Activated CD8-positive, alpha-beta memory T cell treated with anti-CD3 and anti-CD28 coated beads, Interleukin-2, amount 10 ng/mL, durations not matched to agents 7 days and 5 days (primary cell): ENCODE measurements at regions not wholly inside any gene's neighbourhood (a gene's known extent, or its start where the extent isn't known, plus 50 kb on each side); places are given as distances from the start of the nearest gene placed in this dataset.

Experiments used
- ATAC-seq: fragments of 150-1000 bp; cut with Tn5 transposase; one replicate; pipeline ENCODE4 v1.10.0; 2021; ENCODE audit warnings: moderate library complexity
- CTCF ChIA-PET: fragments of 350-600 bp; sonication (Branson Sonifier 250); formaldehyde crosslinking; loops from one replicate; lab custom pipeline; 2021; ENCODE audit warnings: antibody characterized with exemption; lab: Charles Lee
- DNase-seq: peaks from one replicate; pipeline ENCODE4 v3.0.0-alpha.2; 2020
- H3K27ac Mint-ChIP-seq: one replicate; pipeline ENCODE4 v1.8.0; 2021; ENCODE audit warnings: mild to moderate bottlenecking, mixed read lengths
- H3K27me3 Mint-ChIP-seq: one replicate; pipeline ENCODE4 v1.8.0; 2021; ENCODE audit warnings: mixed read lengths
- H3K36me3 Mint-ChIP-seq: one replicate; pipeline ENCODE4 v1.8.0; 2021; ENCODE audit warnings: mild to moderate bottlenecking, mixed read lengths
- H3K4me1 Mint-ChIP-seq: one replicate; pipeline ENCODE4 v1.8.0; 2021; ENCODE audit warnings: mixed read lengths
- H3K4me3 Mint-ChIP-seq: one replicate; pipeline ENCODE4 v1.8.0; 2021; ENCODE audit warnings: mild to moderate bottlenecking, moderate library complexity, mixed read lengths
- H3K9me3 Mint-ChIP-seq: one replicate; pipeline ENCODE4 v1.8.0; 2022; ENCODE audit warnings: low read depth, mixed read lengths

GRCh38 chr17:33583518-33584417 lies 290.7 kb upstream of the ASIC2 start:
- H3K27me3 Mint-ChIP-seq = peaks cover 8% of the 10 kb centered on the region
- CTCF ChIA-PET = no interaction called here
- H3K27ac Mint-ChIP-seq = no peak overlapping the region

GRCh38 chr17:33593991-33594390 lies 300.9 kb upstream of the ASIC2 start:
- ATAC-seq = no peak

More at GRCh38 chr17:33583518-33584417, 290.7 kb upstream of the ASIC2 start:
- DNase-seq (no peak), ATAC-seq (no peak)
- no peak overlapping the region for H3K4me3 Mint-ChIP-seq
- H3K36me3 Mint-ChIP-seq = no peaks in the 10 kb centered on the region
- H3K4me1 Mint-ChIP-seq = no peaks in the 10 kb centered on the region
- H3K9me3 Mint-ChIP-seq = no peaks in the 10 kb centered on the region

GRCh38 chr17:33595828-33596227 lies 302.7 kb upstream of the ASIC2 start:
- ATAC-seq (no peak), DNase-seq (no peak)
- CTCF ChIA-PET = no interaction called here
- H3K9me3 Mint-ChIP-seq = no peaks in the 10 kb centered on the region
- no peak overlapping the region for H3K27ac Mint-ChIP-seq
- no peaks in the 10 kb centered on the region for H3K36me3 Mint-ChIP-seq
- no peak overlapping the region for H3K4me3 Mint-ChIP-seq
- H3K27me3 Mint-ChIP-seq = peaks cover 9% of the 10 kb centered on the region
- no peaks in the 10 kb centered on the region for H3K4me1 Mint-ChIP-seq

More at GRCh38 chr17:33593991-33594390, 300.9 kb upstream of the ASIC2 start:
- no peaks in the 10 kb centered on the region for H3K4me1 Mint-ChIP-seq
- H3K36me3 Mint-ChIP-seq = no peaks in the 10 kb centered on the region
- no peak for DNase-seq
- H3K27me3 Mint-ChIP-seq = peaks cover 9% of the 10 kb centered on the region
- H3K9me3 Mint-ChIP-seq = no peaks in the 10 kb centered on the region
- H3K4me3 Mint-ChIP-seq = no peak overlapping the region
- CTCF ChIA-PET = no interaction called here
- no peak overlapping the region for H3K27ac Mint-ChIP-seq

- CTCF ChIA-PET = no interaction called here
These were observed 303.8 kb upstream of the ASIC2 start for GRCh38 chr17:33596899-33597298.

GRCh38 chr17:33598797-33599196 lies 305.7 kb upstream of the ASIC2 start:
- H3K9me3 Mint-ChIP-seq = no peaks in the 10 kb centered on the region
- ATAC-seq = no peak
- no peaks in the 10 kb centered on the region for H3K36me3 Mint-ChIP-seq
- no peak for DNase-seq
- H3K27ac Mint-ChIP-seq = no peak overlapping the region
- peaks cover 5% of the 10 kb centered on the region for H3K27me3 Mint-ChIP-seq
- H3K4me1 Mint-ChIP-seq = no peaks in the 10 kb centered on the region
- CTCF ChIA-PET = no interaction called here
- no peak overlapping the region for H3K4me3 Mint-ChIP-seq

More at GRCh38 chr17:33596899-33597298, 303.8 kb upstream of the ASIC2 start:
- Mint-ChIP-seq H3K9me3 (no peaks in the 10 kb centered on the region), H3K4me3 (no peak overlapping the region), H3K36me3 (no peaks in the 10 kb centered on the region), H3K27me3 (peaks cover 7% of the 10 kb centered on the region), H3K4me1 (no peaks in the 10 kb centered on the region), H3K27ac (no peak overlapping the region)
- ATAC-seq (no peak), DNase-seq (no peak)

- ATAC-seq (no peak), DNase-seq (no peak)
- H3K27ac Mint-ChIP-seq = no peak overlapping the region
- peaks cover 6% of the 10 kb centered on the region for H3K27me3 Mint-ChIP-seq
- H3K4me3 Mint-ChIP-seq = no peak overlapping the region
- H3K36me3 Mint-ChIP-seq = no peaks in the 10 kb centered on the region
- CTCF ChIA-PET = no interaction called here
- no peaks in the 10 kb centered on the region for H3K9me3 Mint-ChIP-seq
- no peaks in the 10 kb centered on the region for H3K4me1 Mint-ChIP-seq
These were observed 309.9 kb upstream of the ASIC2 start for GRCh38 chr17:33602981-33603380.

GRCh38 chr17:33603789-33604188 lies 310.7 kb upstream of the ASIC2 start:
- ATAC-seq (no peak), DNase-seq (no peak)
- Mint-ChIP-seq H3K9me3 (no peaks in the 10 kb centered on the region), H3K27me3 (peaks cover 4% of the 10 kb centered on the region), H3K4me1 (no peaks in the 10 kb centered on the region), H3K27ac (no peak overlapping the region), H3K4me3 (no peak overlapping the region), H3K36me3 (no peaks in the 10 kb centered on the region)
- CTCF ChIA-PET = no interaction called here

- H3K4me1 Mint-ChIP-seq = no peaks in the 10 kb centered on the region
- H3K36me3 Mint-ChIP-seq = no peaks in the 10 kb centered on the region
- H3K4me3 Mint-ChIP-seq = no peak overlapping the region
- no peak for ATAC-seq
- H3K27me3 Mint-ChIP-seq = peaks cover 2% of the 10 kb centered on the region
- DNase-seq = no peak
- no peak overlapping the region for H3K27ac Mint-ChIP-seq
- H3K9me3 Mint-ChIP-seq = no peaks in the 10 kb centered on the region
- CTCF ChIA-PET = no interaction called here
These were observed 318.4 kb upstream of the ASIC2 start for GRCh38 chr17:33611532-33611931.

- ATAC-seq = no peak
- CTCF ChIA-PET = no interaction called here
- Mint-ChIP-seq H3K36me3 (no peaks in the 10 kb centered on the region), H3K4me1 (no peaks in the 10 kb centered on the region), H3K27ac (no peak overlapping the region), H3K27me3 (peaks cover 7% of the 10 kb centered on the region), H3K9me3 (no peaks in the 10 kb centered on the region), H3K4me3 (no peak overlapping the region)
- DNase-seq = no peak
These were observed 322.8 kb upstream of the ASIC2 start for GRCh38 chr17:33615861-33616260.

GRCh38 chr17:33623841-33624240 lies 330.7 kb upstream of the ASIC2 start:
- H3K4me1 Mint-ChIP-seq = no peaks in the 10 kb centered on the region
- no peak overlapping the region for H3K4me3 Mint-ChIP-seq
- no peak overlapping the region for H3K27ac Mint-ChIP-seq
- DNase-seq (no peak), ATAC-seq (no peak)
- H3K36me3 Mint-ChIP-seq = no peaks in the 10 kb centered on the region
- no peaks in the 10 kb centered on the region for H3K9me3 Mint-ChIP-seq
- H3K27me3 Mint-ChIP-seq = peaks cover 5% of the 10 kb centered on the region
- CTCF ChIA-PET = no interaction called here

GRCh38 chr17:33628500-33629346 lies 335.6 kb upstream of the ASIC2 start:
- DNase-seq (no peak), ATAC-seq (no peak)
- CTCF ChIA-PET = no interaction called here
- Mint-ChIP-seq H3K27me3 (no peaks in the 10 kb centered on the region), H3K27ac (no peak overlapping the region), H3K36me3 (no peaks in the 10 kb centered on the region), H3K9me3 (peaks cover 3% of the 10 kb centered on the region), H3K4me3 (no peak overlapping the region), H3K4me1 (no peaks in the 10 kb centered on the region)

- DNase-seq (no peak), ATAC-seq (no peak)
- Mint-ChIP-seq H3K4me1 (peaks cover 14% of the 10 kb centered on the region), H3K4me3 (no peak overlapping the region), H3K27ac (no peak overlapping the region), H3K36me3 (peaks cover 5% of the 10 kb centered on the region), H3K9me3 (peaks cover 7% of the 10 kb centered on the region), H3K27me3 (no peaks in the 10 kb centered on the region)
- CTCF ChIA-PET = interaction anchor here (1.3 kb wide), 1 partner anchor 41 kb away, joined by 3 read pairs; no protein-coding TSS in a partner anchor
These were observed 340.4 kb upstream of the ASIC2 start for GRCh38 chr17:33633446-33633845.

GRCh38 chr17:33637534-33637933 lies 344.4 kb upstream of the ASIC2 start:
- Mint-ChIP-seq H3K4me3 (peak overlapping the region; percentile 41), H3K27ac (peak overlapping the region; percentile 58), H3K27me3 (no peaks in the 10 kb centered on the region), H3K9me3 (peaks cover 5% of the 10 kb centered on the region), H3K4me1 (peaks cover 14% of the 10 kb centered on the region), H3K36me3 (peaks cover 5% of the 10 kb centered on the region)
- CTCF ChIA-PET = no interaction called here
- no peak for ATAC-seq
- DNase-seq = no peak
